ENCODE measurements at regions not wholly inside any gene's neighbourhood (a gene's known extent, or its start where the extent isn't known, plus 50 kb on each side); places are given as distances from the start of the nearest gene placed in this dataset.

DNA sequence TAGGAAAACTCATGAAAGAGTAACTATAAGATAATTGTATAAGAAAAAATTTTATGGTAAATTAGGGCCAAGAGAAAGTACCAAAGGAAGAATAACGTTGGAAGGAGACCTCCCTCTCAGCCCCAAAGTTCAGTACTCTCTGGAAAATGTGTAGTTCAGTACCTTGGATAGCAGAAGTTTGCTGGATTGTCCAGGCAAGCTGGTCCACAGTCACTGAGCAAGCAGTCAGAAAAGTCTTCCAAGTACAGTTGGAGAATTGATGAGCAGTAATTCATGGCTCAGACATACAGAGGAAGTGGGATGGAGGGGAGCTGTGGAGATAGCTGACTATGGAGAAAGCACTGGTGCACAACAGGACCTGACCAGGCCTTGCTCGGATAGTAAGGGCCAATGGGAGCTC, 598.2 kb upstream of the NDST4 start:
- ChIA-PET POLR2A (no interaction called here), CTCF (no interaction called here)
- Histone ChIP-seq H3K9me3 (ENCODE audit: control insufficient read depth, insufficient read depth, low read depth, low read length) (no peaks in the 10 kb centered on the region), H3K27ac (ENCODE audit: low read length) (no peak overlapping the region), H3K27me3 (ENCODE audit: control insufficient read depth, insufficient read depth, low read length) (no peaks in the 10 kb centered on the region), H3K4me1 (ENCODE audit: control insufficient read depth, insufficient read depth, low read length) (no peaks in the 10 kb centered on the region), H3K4me3 (ENCODE audit: low read depth in 2 of 2, low read length in 2 of 2) (no peak overlapping the region), H3K36me3 (ENCODE audit: control insufficient read depth, insufficient read depth, low read length) (no peaks in the 10 kb centered on the region)
- in situ Hi-C loops (cut with HindIII; ENCODE audit: low pct_unique_long_range_greater_than_20kb, low sequenced_read_pairs): no loop called here
- ATAC-seq (no peak), DNase-seq (ENCODE audit: low read depth, low spot score) (no peak)
- TF ChIP-seq REST (IDR thresholded peaks at IDR 0.05; ENCODE audit: insufficient read depth in 1 of 2, low read depth in 2 of 2, low read length in 1 of 2): peak; percentile 46 to 57; a peak in 1 of 4 replicates
- TF ChIP-seq TCF7L2 (IDR thresholded peaks at IDR 0.05; ENCODE audit: low read depth, low read length): no peak
- no peak for TF ChIP-seq SIN3A (IDR thresholded peaks at IDR 0.05; ENCODE audit: borderline replicate concordance, insufficient read depth, low read depth, low read length)
- intact Hi-C loops (cut with micrococcal nuclease; ENCODE audit: unreplicated experiment): no loop called here
- BruUV-seq (replicated peaks): no TSS peak

DNA sequence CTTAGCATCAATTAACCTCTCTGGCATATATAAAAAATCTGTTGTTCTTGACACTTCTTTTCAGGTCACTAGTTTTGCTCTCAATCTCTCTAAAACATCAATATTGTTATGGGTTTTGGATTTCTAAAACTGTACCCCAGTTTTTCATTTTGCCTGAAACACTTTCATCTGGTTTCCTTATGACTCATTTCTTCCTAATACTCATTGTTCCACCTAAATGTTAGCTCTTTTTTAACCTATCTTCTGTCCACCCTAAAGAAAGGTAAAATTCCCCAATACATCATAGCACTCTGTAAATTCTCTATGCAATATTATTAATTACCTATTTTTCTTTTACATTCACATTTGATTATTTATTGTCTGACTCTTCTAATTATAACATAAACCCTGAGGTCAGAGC, 575.5 kb upstream of the NDST4 start:
- ChIA-PET POLR2A (no interaction called here), CTCF (no interaction called here)
- Histone ChIP-seq H3K9me3 (ENCODE audit: control insufficient read depth, insufficient read depth, low read depth, low read length) (no peaks in the 10 kb centered on the region), H3K4me1 (ENCODE audit: control insufficient read depth, insufficient read depth, low read length) (no peaks in the 10 kb centered on the region), H3K27me3 (ENCODE audit: control insufficient read depth, insufficient read depth, low read length) (no peaks in the 10 kb centered on the region), H3K36me3 (ENCODE audit: control insufficient read depth, insufficient read depth, low read length) (no peaks in the 10 kb centered on the region), H3K4me3 (ENCODE audit: low read depth in 2 of 2, low read length in 2 of 2) (no peak overlapping the region), H3K27ac (ENCODE audit: low read length) (no peak overlapping the region)
- intact Hi-C loops (cut with micrococcal nuclease; ENCODE audit: unreplicated experiment) (no loop called here), in situ Hi-C loops (cut with HindIII; ENCODE audit: low pct_unique_long_range_greater_than_20kb, low sequenced_read_pairs) (no loop called here)
- BruUV-seq (replicated peaks): no TSS peak
- no peak for TF ChIP-seq CTCF (IDR thresholded peaks at IDR 0.05)
- TF ChIP-seq TCF7L2 (IDR thresholded peaks at IDR 0.05; ENCODE audit: low read depth, low read length): no peak
- no peak for TF ChIP-seq REST (IDR thresholded peaks at IDR 0.05; ENCODE audit: insufficient read depth in 1 of 2, low read depth in 2 of 2, low read length in 1 of 2)
- no peak for TF ChIP-seq POLR2AphosphoS5 (IDR thresholded peaks at IDR 0.05; ENCODE audit: low read depth, low read length)
- no peak for TF ChIP-seq SIN3A (IDR thresholded peaks at IDR 0.05; ENCODE audit: borderline replicate concordance, insufficient read depth, low read depth, low read length)
- no peak for ATAC-seq
- DNase-seq (ENCODE audit: low read depth, low spot score): no peak
